Esophagus squamous epithelium (tissue), 4 donors: ENCODE measurements at regions not wholly inside any gene's neighbourhood (a gene's known extent, or its start where the extent isn't known, plus 50 kb on each side); places are given as distances from the start of the nearest gene placed in this dataset.
"Not testable (repeated sequence)": the region's sequence is repeated elsewhere in the genome, so short reads cannot be mapped to it uniquely, and the experiment has no call there.

Source experiments
- CTCF ChIP-seq, 6 experiments: fragments of 450-650 bp in 4 of 6; fragments of 200-600 bp in 2 of 6; sonication (generic) in 2 of 6; IDR thresholded peaks; one replicate each; pipeline ENCODE4 v1.5.1; 2016 to 2019; ENCODE audit warnings: antibody characterized with exemption in 6 of 6, mild to moderate bottlenecking in 4 of 6, moderate library complexity in 4 of 6
- POLR2A ChIP-seq, 4 donors: fragments of 450-650 bp; IDR thresholded peaks; one replicate each; pipeline ENCODE4 v1.6.1; 2017; ENCODE audit warnings: antibody characterized with exemption in 4 of 4, mild to moderate bottlenecking in 4 of 4, moderate library complexity in 3 of 4

- TF ChIP-seq POLR2A, CTCF (IDR thresholded peaks at IDR 0.05): not testable (repeated sequence)
These were observed 193.2 kb downstream of the NUFIP1 start for GRCh38 chr13:44796039-44796438.
